ENCODE measurements at regions not wholly inside any gene's neighbourhood (a gene's known extent, or its start where the extent isn't known, plus 50 kb on each side); places are given as distances from the start of the nearest gene placed in this dataset.

DNA sequence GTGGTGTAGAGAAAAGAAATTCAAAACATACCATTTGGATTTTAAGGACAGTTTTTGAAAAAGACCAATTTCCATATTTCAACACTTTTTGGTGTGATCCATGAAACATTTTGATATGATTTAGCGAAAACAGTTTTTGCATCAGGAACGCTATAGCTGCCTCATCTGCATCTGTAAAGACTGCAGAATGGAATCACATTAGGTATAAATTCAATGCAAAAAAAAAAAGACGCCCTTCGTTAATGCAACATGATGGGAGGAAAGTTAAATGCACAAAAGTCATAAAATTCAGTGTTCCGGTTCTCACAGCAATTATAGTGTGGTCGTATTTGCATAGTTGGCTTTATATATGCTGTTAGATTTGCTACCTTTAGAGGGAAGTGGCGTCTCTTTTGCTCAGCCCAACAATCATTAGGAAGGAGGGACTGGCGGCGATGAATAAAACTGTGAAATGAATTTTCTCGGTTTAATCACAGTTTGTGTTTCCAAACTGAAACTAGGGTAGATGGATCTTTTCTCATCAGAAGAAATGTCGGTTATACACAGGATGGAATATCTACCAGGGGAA lies 215.7 kb downstream of the TEX29 start:
- TF ChIP-seq, protein P1, sequence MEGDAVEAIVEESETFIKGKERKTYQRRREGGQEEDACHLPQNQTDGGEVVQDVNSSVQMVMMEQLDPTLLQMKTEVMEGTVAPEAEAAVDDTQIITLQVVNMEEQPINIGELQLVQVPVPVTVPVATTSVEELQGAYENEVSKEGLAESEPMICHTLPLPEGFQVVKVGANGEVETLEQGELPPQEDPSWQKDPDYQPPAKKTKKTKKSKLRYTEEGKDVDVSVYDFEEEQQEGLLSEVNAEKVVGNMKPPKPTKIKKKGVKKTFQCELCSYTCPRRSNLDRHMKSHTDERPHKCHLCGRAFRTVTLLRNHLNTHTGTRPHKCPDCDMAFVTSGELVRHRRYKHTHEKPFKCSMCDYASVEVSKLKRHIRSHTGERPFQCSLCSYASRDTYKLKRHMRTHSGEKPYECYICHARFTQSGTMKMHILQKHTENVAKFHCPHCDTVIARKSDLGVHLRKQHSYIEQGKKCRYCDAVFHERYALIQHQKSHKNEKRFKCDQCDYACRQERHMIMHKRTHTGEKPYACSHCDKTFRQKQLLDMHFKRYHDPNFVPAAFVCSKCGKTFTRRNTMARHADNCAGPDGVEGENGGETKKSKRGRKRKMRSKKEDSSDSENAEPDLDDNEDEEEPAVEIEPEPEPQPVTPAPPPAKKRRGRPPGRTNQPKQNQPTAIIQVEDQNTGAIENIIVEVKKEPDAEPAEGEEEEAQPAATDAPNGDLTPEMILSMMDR (IDR thresholded peaks at IDR 0.05), result no peak
- TF ChIP-seq POLR2A (IDR thresholded peaks at IDR 0.05), result no peak
